Activated CD4-positive, alpha-beta T cell treated with anti-CD3 and anti-CD28 coated beads, Interleukin-2, amount 50 U/mL, for 48 hours (primary cell): ENCODE measurements at regions not wholly inside any gene's neighbourhood (a gene's known extent, or its start where the extent isn't known, plus 50 kb on each side); places are given as distances from the start of the nearest gene placed in this dataset.

Experiments used
- DNase-seq, 2 experiments: peaks; one replicate each; pipeline ENCODE4 v3.0.0-alpha.2; 2020

DNA sequence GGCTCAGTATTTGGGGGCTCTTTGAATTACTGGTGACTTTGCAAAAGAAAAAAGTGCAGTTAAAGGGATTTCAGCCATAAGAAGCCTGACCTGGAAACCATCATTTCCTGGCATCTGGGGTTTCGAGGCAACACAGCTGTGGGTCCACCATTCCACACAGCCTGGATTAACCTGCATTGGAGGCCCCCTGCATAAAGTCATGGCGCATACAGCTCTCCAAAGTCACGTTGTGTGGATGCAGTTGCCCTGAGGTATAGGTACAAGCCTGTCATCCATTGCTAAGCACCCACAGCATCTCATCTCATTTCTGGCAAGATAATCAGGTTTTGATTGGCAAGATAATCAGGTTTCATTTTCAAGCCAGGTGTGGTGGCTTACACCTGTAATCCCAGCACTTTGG is 54.5 kb upstream of the TAGAP start:
- no peak for DNase-seq

DNA sequence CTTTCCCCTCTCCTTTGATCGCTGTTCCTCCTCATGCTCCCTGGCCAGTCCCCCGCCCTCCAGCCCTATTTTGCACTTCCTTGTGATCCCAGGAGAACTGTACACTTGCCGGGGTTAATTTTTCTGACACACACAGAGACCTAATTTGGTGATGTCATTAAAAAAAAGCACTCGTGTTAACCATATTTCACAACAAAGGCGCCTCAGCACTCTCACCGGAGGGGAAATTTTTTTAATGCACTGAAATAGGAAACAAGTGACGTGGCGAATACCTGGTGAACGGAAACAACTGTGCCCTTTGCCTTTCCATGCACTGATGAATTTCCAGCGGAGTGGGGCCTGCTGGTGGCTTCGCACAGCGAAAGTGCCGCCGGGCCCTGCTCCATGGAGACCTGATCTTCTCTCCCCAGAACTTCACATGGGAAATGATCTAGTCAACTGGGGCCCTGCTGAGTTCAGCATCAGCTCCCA is 53.9 kb upstream of the TAGAP start:
- DNase-seq, result peak; percentile 63 to 73

DNA sequence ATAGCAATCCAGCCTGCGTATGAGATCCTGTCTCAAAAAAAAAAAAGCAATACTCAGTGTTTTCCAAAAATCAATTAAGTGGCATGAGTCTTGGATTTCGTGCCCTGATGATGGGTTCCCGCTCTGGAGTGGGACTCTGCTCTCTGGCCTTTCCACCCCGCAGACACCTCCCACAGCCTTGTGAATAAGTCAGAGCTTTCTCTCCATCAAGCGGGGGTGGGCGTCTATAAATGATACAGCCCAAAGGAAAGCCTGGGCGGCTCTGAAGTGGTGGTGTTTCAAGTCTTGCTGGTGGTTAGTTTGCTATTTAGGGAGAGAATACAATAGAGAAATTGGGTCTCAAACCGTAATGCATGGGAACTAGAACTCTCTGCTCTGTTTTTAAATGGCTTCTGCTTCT is 52.5 kb upstream of the TAGAP start:
- DNase-seq, result peak; percentile 61 to 77

DNA sequence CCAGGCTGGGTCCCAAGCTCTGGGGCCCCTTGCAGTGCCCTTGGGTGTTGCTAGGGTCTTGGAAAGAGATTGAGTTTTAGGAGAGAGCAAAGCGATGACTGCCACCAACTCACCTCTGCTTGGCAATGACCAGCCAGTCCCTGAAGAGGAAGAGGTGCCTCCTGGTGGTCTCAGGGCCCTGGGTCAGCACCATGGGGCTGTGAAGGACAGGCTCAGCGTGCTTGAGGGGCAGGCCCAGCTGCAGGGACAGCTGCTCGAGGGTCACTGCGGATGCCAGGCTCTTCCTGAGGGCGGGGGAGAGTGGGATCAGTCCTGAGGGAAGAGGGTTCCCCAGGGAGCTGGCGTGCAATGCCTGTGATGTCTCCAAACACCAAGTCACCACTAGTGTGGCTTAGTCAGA is 50.8 kb upstream of the TAGAP start:
- DNase-seq, result no peak

DNA sequence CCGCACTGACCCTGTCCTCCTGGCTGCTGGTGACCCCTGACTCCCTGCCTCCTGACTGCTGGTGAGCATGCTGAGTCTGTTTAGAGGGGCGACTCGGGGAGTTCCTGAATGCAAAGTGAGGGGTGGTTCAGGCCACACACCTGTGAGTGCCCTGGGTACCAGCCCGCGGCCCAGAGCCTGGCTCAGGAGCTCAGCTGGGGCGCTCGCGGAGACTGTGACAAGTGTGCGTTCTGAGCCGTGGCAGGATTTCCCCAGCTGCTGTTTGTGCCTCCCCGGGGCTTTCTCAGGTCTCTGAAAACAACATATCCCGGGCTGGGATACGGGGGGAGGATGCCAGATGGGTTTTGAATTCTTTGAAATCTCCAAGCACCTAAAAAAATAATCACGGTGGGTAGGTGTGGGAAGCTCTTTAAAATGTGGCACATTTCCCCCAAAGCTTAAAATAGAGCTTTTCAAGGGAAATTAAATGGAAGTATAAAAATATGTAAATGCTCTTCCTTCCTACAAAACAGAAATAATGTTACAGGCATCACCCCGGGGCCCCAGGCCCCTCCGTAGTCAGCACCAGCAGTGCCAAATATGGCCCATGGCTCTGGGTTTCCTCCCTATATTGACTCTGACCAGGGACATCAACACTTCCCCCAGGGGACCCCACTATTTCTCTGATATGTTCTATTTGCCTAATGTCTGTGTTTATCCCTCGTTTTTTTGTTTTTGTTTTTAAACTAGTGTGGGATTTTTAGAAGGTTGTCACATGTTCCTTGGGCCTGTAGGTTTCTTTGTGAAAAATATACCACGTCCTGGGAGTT is 49.9 kb upstream of the TAGAP start:
- peak; percentile 67 to 73 for DNase-seq
